B cell (primary cell): ENCODE measurements at regions not wholly inside any gene's neighbourhood (a gene's known extent, or its start where the extent isn't known, plus 50 kb on each side); places are given as distances from the start of the nearest gene placed in this dataset.
"Not testable (repeated sequence)": the region's sequence is repeated elsewhere in the genome, so short reads cannot be mapped to it uniquely, and the experiment has no call there.

Experiments
- ATAC-seq: fragments of 200-7000 bp; cut with Tn5 transposase; one replicate; pipeline ENCODE4 v1.10.0; 2021; ENCODE audit warnings: low read depth, mild to moderate bottlenecking, moderate number of reproducible peaks, moderate library complexity
- CTCF ChIA-PET: fragments of 350-600 bp; sonication (Branson Sonifier 250); formaldehyde crosslinking; loops from one replicate; lab custom pipeline; 2021; ENCODE audit warnings: antibody characterized with exemption, inconsistent platforms; lab: Charles Lee
- POLR2A ChIA-PET: fragments of 350-600 bp; sonication (Branson Sonifier 250); formaldehyde crosslinking; loops from one replicate; lab custom pipeline; 2021; ENCODE audit warnings: antibody characterized with exemption; lab: Charles Lee
- DNase-seq: peaks from one replicate; pipeline ENCODE4 v3.0.0; 2013
- H2AFZ ChIP-seq: 2 replicates; pipeline ENCODE4 v1.6.1; 2012; ENCODE audit warnings: mild to moderate bottlenecking, low read depth, low read length; ENCODE audit not compliant: insufficient read depth, poor library complexity, severe bottlenecking
- H3K27ac ChIP-seq, 2 donors: 1 replicate in 1 of 2; 2 replicates in 1 of 2; pipeline ENCODE4 v1.5.1; 2012 to 2013; ENCODE audit warnings: low read length in 2 of 2, mild to moderate bottlenecking in 2 of 2, moderate library complexity in 1 of 2
- H3K27me3 ChIP-seq, 4 experiments: fragments of 200-600 bp in 1 of 4; sonication (generic) in 1 of 4; replicated peaks in 1 of 4; 1 replicate in 2 of 4; 2 replicates in 2 of 4; pipeline versions ENCODE4 v1.6.1 to v1.7.0; 2013 to 2016; ENCODE audit warnings: low read length in 3 of 4, mild to moderate bottlenecking in 2 of 4, mixed read lengths in 1 of 4, moderate library complexity in 1 of 4; ENCODE audit not compliant: insufficient read depth in 4 of 4, control insufficient read depth in 3 of 4; ENCODE audit errors: control extremely low read depth in 1 of 4
- H3K36me3 ChIP-seq, 2 experiments: replicated peaks in 1 of 2; 1 replicate in 1 of 2; 2 replicates in 1 of 2; pipeline versions ENCODE4 v1.6.1 to v1.7.1; 2013; ENCODE audit warnings: low read length in 1 of 2; ENCODE audit not compliant: insufficient read depth in 2 of 2, control insufficient read depth in 1 of 2; ENCODE audit errors: control extremely low read depth in 1 of 2, extremely low read depth in 1 of 2
- H3K4me1 ChIP-seq, 2 donors: fragments of 200-600 bp in 1 of 2; sonication (generic) in 1 of 2; 1 replicate in 1 of 2; 2 replicates in 1 of 2; pipeline versions ENCODE4 v1.5.1 to v1.6.1; 2013 to 2017; ENCODE audit warnings: low read length in 2 of 2; ENCODE audit not compliant: control insufficient read depth in 2 of 2, insufficient read depth in 2 of 2
- H3K4me2 ChIP-seq: replicated peaks from 2 replicates; pipeline ENCODE3; 2012; ENCODE audit warnings: mild to moderate bottlenecking, low read depth, low read length; ENCODE audit not compliant: poor library complexity, severe bottlenecking
- H3K4me3 ChIP-seq, 5 experiments: fragments of 200-600 bp in 1 of 5; sonication (generic) in 1 of 5; 1 replicate in 3 of 5; 2 replicates in 2 of 5; pipeline versions ENCODE4 v1.5.1 to v1.7.0; 2011 to 2016; ENCODE audit warnings: low read length in 4 of 5, mild to moderate bottlenecking in 4 of 5, low read depth in 2 of 5, control low read depth in 1 of 5, moderate library complexity in 1 of 5; ENCODE audit not compliant: insufficient read depth in 1 of 5; ENCODE audit errors: control extremely low read depth in 1 of 5, extremely low read depth in 1 of 5
- H3K79me2 ChIP-seq: fragments of 200-600 bp; sonication (generic); one replicate; pipeline ENCODE4 v1.6.0; 2016; ENCODE audit warnings: low read length; ENCODE audit not compliant: control insufficient read depth, insufficient read depth
- H3K9ac ChIP-seq: fragments of 200-600 bp; sonication (generic); 2 replicates; pipeline ENCODE4 v1.6.1; 2017; ENCODE audit warnings: mild to moderate bottlenecking, low read length, moderate library complexity
- H3K9me3 ChIP-seq, 3 donors: one replicate each; pipeline versions ENCODE4 v1.6.1 to v1.7.1; 2013; ENCODE audit warnings: low read length in 2 of 3; ENCODE audit not compliant: control insufficient read depth in 2 of 3, insufficient read depth in 1 of 3; ENCODE audit errors: control extremely low read depth in 1 of 3
- H4K20me1 ChIP-seq: 2 replicates; pipeline ENCODE4 v1.6.0; 2012; ENCODE audit warnings: mild to moderate bottlenecking, low read length; ENCODE audit not compliant: insufficient read depth, control insufficient read depth, poor library complexity, severe bottlenecking
- H3K27ac Mint-ChIP-seq: one replicate; pipeline ENCODE4 v1.8.0; 2021; ENCODE audit warnings: mixed read lengths
- H3K27me3 Mint-ChIP-seq: one replicate; pipeline ENCODE4 v1.8.0; 2021; ENCODE audit warnings: mixed read lengths
- H3K4me1 Mint-ChIP-seq: one replicate; pipeline ENCODE4 v1.8.0; 2021; ENCODE audit warnings: mixed read lengths
- H3K4me3 Mint-ChIP-seq: one replicate; pipeline ENCODE4 v1.8.0; 2021; ENCODE audit warnings: mixed read lengths
- H3K9me3 Mint-ChIP-seq: one replicate; pipeline ENCODE4 v1.8.0; 2022; ENCODE audit warnings: mixed read lengths; ENCODE audit not compliant: insufficient read depth
- WGBS: methylation state at CpG from one replicate; pipeline ENCODE4 v1.1.5; 2013; ENCODE audit warnings: missing lambda C conversion rate; ENCODE audit not compliant: insufficient coverage; 5-methylcytosine and 5-hydroxymethylcytosine counted together
- intact Hi-C: fragments of 100-400 bp; cut with micrococcal nuclease; formaldehyde crosslinking; loops from one replicate; pipeline ENCODE4 v1.10.0; 2022
- TF ChIP-seq, protein P1 (sequence below): fragments of 200-600 bp; IDR thresholded peaks from one replicate; pipeline ENCODE4 v1.8.0; 2022; ENCODE audit warnings: antibody characterized with exemption, mild to moderate bottlenecking

DNA sequence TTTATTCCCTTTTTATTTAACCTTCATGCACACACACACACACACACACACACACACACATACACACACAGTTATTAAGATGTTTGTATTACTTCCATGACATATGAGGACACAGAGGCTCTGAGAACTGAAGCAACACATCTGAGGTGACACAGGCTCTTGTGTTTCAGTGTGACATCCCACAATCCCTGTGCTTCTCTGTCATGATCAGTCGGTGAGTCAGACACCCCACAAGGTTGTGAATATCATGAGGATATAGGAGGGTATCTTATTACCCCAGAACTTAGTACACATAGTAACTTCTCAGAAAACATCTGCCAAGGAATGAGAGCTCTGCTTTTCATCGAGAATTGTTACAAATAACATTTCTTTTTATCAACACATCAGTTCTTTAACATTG is 459.3 kb downstream of the PLPP3 start:
- intact Hi-C loops = no loop called here
- no CpG with 5 or more reads among the region's 2 CpGs for WGBS
- Mint-ChIP-seq H3K4me3 (no peak overlapping the region), H3K9me3 (peaks cover 6% of the 10 kb centered on the region), H3K27me3 (peaks cover 10% of the 10 kb centered on the region), H3K27ac (no peak overlapping the region), H3K4me1 (no peaks in the 10 kb centered on the region)
- Histone ChIP-seq H3K9ac (no peak overlapping the region), H2AFZ (no peak overlapping the region), H4K20me1 (no peaks in the 10 kb centered on the region), H3K9me3 (no peaks in the 10 kb centered on the region), H3K27ac (no peak overlapping the region), H3K79me2 (no peaks in the 10 kb centered on the region), H3K27me3 (no peaks in the 10 kb centered on the region), H3K4me1 (no peaks in the 10 kb centered on the region), H3K4me3 (no peak overlapping the region), H3K4me2 (no peak overlapping the region), H3K36me3 (no peaks in the 10 kb centered on the region)
- POLR2A ChIA-PET = no interaction called here
- CTCF ChIA-PET = no interaction called here
- ATAC-seq (no peak), DNase-seq (no peak)
- TF ChIP-seq, protein P1, sequence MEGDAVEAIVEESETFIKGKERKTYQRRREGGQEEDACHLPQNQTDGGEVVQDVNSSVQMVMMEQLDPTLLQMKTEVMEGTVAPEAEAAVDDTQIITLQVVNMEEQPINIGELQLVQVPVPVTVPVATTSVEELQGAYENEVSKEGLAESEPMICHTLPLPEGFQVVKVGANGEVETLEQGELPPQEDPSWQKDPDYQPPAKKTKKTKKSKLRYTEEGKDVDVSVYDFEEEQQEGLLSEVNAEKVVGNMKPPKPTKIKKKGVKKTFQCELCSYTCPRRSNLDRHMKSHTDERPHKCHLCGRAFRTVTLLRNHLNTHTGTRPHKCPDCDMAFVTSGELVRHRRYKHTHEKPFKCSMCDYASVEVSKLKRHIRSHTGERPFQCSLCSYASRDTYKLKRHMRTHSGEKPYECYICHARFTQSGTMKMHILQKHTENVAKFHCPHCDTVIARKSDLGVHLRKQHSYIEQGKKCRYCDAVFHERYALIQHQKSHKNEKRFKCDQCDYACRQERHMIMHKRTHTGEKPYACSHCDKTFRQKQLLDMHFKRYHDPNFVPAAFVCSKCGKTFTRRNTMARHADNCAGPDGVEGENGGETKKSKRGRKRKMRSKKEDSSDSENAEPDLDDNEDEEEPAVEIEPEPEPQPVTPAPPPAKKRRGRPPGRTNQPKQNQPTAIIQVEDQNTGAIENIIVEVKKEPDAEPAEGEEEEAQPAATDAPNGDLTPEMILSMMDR = no peak

DNA sequence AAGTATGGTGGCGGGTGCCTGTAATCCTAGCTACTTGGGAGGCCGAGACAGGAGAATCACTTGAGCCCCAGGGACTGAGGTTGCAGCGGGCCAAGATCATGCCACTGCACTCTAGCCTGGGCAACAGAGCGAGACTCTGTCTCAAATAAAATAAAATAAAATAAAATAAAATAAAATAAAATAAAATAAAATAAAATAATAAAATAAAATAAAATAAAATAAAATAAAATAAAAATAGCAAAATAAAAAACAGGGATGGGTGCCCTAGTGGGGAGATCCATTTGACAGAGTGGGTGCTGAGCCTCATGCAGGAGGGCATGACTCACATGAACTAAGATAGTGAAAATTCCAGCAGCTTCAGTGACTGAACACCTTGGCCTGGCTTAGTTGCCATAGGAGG is 460.7 kb downstream of the PLPP3 start:
- DNase-seq, ATAC-seq, intact Hi-C loops, CTCF ChIA-PET, H3K36me3 ChIP-seq, H3K4me3 ChIP-seq, POLR2A ChIA-PET, H3K27ac ChIP-seq, H3K9me3 ChIP-seq, H3K4me1 Mint-ChIP-seq, H3K27ac Mint-ChIP-seq, H3K4me2 ChIP-seq, H2AFZ ChIP-seq, H3K4me3 Mint-ChIP-seq, H3K9ac ChIP-seq, H3K27me3 ChIP-seq, H4K20me1 ChIP-seq, H3K9me3 Mint-ChIP-seq, H3K4me1 ChIP-seq, H3K79me2 ChIP-seq: not testable (repeated sequence)
- H3K27me3 Mint-ChIP-seq = peaks cover 11% of the 10 kb centered on the region
- 88% methylated on average over 1 of the region's 4 CpGs for WGBS
